ENCODE measurements at regions not wholly inside any gene's neighbourhood (a gene's known extent, or its start where the extent isn't known, plus 50 kb on each side); places are given as distances from the start of the nearest gene placed in this dataset.

DNA sequence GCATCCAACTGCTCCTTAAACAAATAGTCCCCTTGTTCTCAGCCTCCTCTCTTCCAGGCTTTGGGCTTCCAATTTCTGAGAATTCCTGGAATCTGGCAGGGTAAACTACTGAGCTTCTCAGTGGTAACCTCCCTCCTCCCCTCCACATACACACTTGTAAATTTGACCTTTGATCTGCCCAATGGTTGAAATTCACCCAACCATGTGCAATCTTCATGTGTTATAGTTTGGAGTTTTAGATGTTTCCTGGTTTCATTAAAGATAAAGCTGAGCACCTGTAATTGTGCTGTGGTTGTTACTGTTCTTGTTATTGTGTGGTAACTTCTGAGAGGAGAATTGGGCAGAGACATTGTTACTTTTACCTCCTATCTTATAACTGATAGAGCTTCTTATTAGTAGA, 328.4 kb downstream of the TPBG start:
- no peak for TF ChIP-seq ELF4 (CRISPR knock-in tag; IDR thresholded peaks at IDR 0.05; ENCODE audit: low read depth)
- TF ChIP-seq, protein P1, sequence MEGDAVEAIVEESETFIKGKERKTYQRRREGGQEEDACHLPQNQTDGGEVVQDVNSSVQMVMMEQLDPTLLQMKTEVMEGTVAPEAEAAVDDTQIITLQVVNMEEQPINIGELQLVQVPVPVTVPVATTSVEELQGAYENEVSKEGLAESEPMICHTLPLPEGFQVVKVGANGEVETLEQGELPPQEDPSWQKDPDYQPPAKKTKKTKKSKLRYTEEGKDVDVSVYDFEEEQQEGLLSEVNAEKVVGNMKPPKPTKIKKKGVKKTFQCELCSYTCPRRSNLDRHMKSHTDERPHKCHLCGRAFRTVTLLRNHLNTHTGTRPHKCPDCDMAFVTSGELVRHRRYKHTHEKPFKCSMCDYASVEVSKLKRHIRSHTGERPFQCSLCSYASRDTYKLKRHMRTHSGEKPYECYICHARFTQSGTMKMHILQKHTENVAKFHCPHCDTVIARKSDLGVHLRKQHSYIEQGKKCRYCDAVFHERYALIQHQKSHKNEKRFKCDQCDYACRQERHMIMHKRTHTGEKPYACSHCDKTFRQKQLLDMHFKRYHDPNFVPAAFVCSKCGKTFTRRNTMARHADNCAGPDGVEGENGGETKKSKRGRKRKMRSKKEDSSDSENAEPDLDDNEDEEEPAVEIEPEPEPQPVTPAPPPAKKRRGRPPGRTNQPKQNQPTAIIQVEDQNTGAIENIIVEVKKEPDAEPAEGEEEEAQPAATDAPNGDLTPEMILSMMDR (IDR thresholded peaks at IDR 0.05): no peak
- TF ChIP-seq TCF7 (CRISPR knock-in tag; IDR thresholded peaks at IDR 0.05; ENCODE audit: low read depth): no peak
- TF ChIP-seq SP1 (CRISPR knock-in tag; conservative IDR thresholded peaks at IDR 0.05): no peak
- TF ChIP-seq, protein P2, sequence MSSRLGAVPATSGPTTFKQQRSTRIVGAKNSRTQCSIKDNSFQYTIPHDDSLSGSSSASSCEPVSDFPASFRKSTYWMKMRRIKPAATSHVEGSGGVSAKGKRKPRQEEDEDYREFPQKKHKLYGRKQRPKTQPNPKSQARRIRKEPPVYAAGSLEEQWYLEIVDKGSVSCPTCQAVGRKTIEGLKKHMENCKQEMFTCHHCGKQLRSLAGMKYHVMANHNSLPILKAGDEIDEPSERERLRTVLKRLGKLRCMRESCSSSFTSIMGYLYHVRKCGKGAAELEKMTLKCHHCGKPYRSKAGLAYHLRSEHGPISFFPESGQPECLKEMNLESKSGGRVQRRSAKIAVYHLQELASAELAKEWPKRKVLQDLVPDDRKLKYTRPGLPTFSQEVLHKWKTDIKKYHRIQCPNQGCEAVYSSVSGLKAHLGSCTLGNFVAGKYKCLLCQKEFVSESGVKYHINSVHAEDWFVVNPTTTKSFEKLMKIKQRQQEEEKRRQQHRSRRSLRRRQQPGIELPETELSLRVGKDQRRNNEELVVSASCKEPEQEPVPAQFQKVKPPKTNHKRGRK (CRISPR knock-in tag; IDR thresholded peaks at IDR 0.05; ENCODE audit: borderline replicate concordance): no peak
- TF ChIP-seq, protein P3, sequence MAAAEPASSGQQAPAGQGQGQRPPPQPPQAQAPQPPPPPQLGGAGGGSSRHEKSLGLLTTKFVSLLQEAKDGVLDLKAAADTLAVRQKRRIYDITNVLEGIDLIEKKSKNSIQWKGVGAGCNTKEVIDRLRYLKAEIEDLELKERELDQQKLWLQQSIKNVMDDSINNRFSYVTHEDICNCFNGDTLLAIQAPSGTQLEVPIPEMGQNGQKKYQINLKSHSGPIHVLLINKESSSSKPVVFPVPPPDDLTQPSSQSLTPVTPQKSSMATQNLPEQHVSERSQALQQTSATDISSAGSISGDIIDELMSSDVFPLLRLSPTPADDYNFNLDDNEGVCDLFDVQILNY (CRISPR knock-in tag; IDR thresholded peaks at IDR 0.05): no peak
- TF ChIP-seq, protein P4, sequence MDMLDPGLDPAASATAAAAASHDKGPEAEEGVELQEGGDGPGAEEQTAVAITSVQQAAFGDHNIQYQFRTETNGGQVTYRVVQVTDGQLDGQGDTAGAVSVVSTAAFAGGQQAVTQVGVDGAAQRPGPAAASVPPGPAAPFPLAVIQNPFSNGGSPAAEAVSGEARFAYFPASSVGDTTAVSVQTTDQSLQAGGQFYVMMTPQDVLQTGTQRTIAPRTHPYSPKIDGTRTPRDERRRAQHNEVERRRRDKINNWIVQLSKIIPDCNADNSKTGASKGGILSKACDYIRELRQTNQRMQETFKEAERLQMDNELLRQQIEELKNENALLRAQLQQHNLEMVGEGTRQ (CRISPR knock-in tag; IDR thresholded peaks at IDR 0.05): no peak
- TF ChIP-seq, protein P5, sequence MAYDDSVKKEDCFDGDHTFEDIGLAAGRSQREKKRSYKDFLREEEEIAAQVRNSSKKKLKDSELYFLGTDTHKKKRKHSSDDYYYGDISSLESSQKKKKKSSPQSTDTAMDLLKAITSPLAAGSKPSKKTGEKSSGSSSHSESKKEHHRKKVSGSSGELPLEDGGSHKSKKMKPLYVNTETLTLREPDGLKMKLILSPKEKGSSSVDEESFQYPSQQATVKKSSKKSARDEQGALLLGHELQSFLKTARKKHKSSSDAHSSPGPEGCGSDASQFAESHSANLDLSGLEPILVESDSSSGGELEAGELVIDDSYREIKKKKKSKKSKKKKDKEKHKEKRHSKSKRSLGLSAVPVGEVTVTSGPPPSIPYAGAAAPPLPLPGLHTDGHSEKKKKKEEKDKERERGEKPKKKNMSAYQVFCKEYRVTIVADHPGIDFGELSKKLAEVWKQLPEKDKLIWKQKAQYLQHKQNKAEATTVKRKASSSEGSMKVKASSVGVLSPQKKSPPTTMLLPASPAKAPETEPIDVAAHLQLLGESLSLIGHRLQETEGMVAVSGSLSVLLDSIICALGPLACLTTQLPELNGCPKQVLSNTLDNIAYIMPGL (CRISPR knock-in tag; IDR thresholded peaks at IDR 0.05): no peak
